ENCODE measurements at regions not wholly inside any gene's neighbourhood (a gene's known extent, or its start where the extent isn't known, plus 50 kb on each side); places are given as distances from the start of the nearest gene placed in this dataset.
"Not testable (repeated sequence)": the region's sequence is repeated elsewhere in the genome, so short reads cannot be mapped to it uniquely, and the experiment has no call there.

GRCh38 chr2:124967325-124967724 is 942.2 kb downstream of the CNTNAP5 start:
- DNase-seq, result no peak

- no peak for DNase-seq
Observed at GRCh38 chr2:124970030-124970429, 944.9 kb downstream of the CNTNAP5 start.

GRCh38 chr2:124973396-124973795 is 948.3 kb downstream of the CNTNAP5 start:
- DNase-seq, result no peak

- DNase-seq, result no peak
Observed at GRCh38 chr2:124975224-124975623, 950.1 kb downstream of the CNTNAP5 start.

- DNase-seq, result no peak
Observed at GRCh38 chr2:124975648-124976047, 950.6 kb downstream of the CNTNAP5 start.

- no peak for DNase-seq
Observed at GRCh38 chr2:124978597-124978996, 953.5 kb downstream of the CNTNAP5 start.

GRCh38 chr2:124983595-124983994 is 958.5 kb downstream of the CNTNAP5 start:
- no peak for DNase-seq

GRCh38 chr2:124985270-124985669 is 960.2 kb downstream of the CNTNAP5 start:
- DNase-seq, result no peak

GRCh38 chr2:124986136-124986535 is 961.0 kb downstream of the CNTNAP5 start:
- no peak for DNase-seq

GRCh38 chr2:124986870-124987269 is 961.8 kb downstream of the CNTNAP5 start:
- DNase-seq, result not testable (repeated sequence)

GRCh38 chr2:124987436-124987835 is 962.3 kb downstream of the CNTNAP5 start:
- not testable (repeated sequence) for DNase-seq

- DNase-seq, result no peak
Observed at GRCh38 chr2:124988111-124988510, 963.0 kb downstream of the CNTNAP5 start.

- no peak for DNase-seq
Observed at GRCh38 chr2:124988794-124989193, 963.7 kb downstream of the CNTNAP5 start.

GRCh38 chr2:124993809-124994208 is 968.7 kb downstream of the CNTNAP5 start:
- DNase-seq, result no peak

- DNase-seq, result no peak
Observed at GRCh38 chr2:124995185-124995912, 970.3 kb downstream of the CNTNAP5 start.

GRCh38 chr2:124996406-124996805 is 971.3 kb downstream of the CNTNAP5 start:
- no peak for DNase-seq

- DNase-seq, result no peak
Observed at GRCh38 chr2:124999906-125000305, 974.8 kb downstream of the CNTNAP5 start.

- DNase-seq, result no peak
Observed at GRCh38 chr2:125004106-125004800, 979.2 kb downstream of the CNTNAP5 start.

GRCh38 chr2:125006676-125007075 is 981.6 kb downstream of the CNTNAP5 start:
- no peak for DNase-seq

- not testable (repeated sequence) for DNase-seq
Observed at GRCh38 chr2:125028721-125029120, 1003.6 kb downstream of the CNTNAP5 start.

GRCh38 chr2:125033871-125034270 is 1008.8 kb downstream of the CNTNAP5 start:
- DNase-seq, result no peak

- DNase-seq, result no peak
Observed at GRCh38 chr2:125037135-125037653, 1012.1 kb downstream of the CNTNAP5 start.

GRCh38 chr2:125041846-125042245 is 1016.8 kb downstream of the CNTNAP5 start:
- no peak for DNase-seq

- no peak for DNase-seq
Observed at GRCh38 chr2:125042727-125043126, 1017.6 kb downstream of the CNTNAP5 start.

Data from activated T-cell treated with anti-CD3 and anti-CD28 coated beads for 4 hours (primary cell).